ENCODE measurements at regions not wholly inside any gene's neighbourhood (a gene's known extent, or its start where the extent isn't known, plus 50 kb on each side); places are given as distances from the start of the nearest gene placed in this dataset.

- TF ChIP-seq CTCF (IDR thresholded peaks at IDR 0.05): no peak
- no peak for TF ChIP-seq POLR2A (IDR thresholded peaks at IDR 0.05)
Observed at GRCh38 chr12:107449891-107450290, 235.7 kb upstream of the PWP1 start.

Measured in testis (tissue), 2 donors.